ENCODE measurements at regions not wholly inside any gene's neighbourhood (a gene's known extent, or its start where the extent isn't known, plus 50 kb on each side); places are given as distances from the start of the nearest gene placed in this dataset.

DNA sequence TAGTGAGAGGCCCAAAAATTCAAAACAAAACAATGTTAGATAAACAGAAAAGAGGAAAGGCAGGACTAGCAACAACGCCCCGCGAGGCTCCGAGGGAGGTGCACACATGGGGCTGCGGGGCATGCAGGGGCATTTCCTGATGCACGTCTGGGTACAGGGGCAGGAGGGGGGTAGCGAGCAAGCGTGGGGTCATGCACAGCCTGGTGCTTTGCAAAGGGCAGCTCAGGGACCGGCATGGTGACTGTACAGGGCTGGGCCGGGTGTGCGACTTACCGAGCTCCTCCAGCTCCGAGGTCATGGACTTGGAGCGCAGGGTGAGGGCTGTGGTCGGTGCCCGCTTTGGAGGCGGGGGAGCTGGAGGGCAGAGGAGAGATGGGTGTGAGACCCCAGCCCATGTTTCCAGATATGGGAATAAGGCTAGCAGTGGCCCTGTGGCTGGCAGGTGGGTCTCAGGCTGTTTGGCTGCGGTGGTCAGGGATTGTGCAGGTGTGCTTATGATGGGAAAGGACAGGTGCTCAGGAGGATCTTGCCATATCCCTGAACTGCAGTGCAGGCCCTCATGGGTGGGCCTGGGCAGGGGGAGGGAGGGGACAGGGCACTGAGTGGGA lies 103.7 kb downstream of the CTTN start:
- intact Hi-C loops (cut with micrococcal nuclease), result no loop called here
- H3K4me3 ChIP-seq, result no peak overlapping the region

DNA sequence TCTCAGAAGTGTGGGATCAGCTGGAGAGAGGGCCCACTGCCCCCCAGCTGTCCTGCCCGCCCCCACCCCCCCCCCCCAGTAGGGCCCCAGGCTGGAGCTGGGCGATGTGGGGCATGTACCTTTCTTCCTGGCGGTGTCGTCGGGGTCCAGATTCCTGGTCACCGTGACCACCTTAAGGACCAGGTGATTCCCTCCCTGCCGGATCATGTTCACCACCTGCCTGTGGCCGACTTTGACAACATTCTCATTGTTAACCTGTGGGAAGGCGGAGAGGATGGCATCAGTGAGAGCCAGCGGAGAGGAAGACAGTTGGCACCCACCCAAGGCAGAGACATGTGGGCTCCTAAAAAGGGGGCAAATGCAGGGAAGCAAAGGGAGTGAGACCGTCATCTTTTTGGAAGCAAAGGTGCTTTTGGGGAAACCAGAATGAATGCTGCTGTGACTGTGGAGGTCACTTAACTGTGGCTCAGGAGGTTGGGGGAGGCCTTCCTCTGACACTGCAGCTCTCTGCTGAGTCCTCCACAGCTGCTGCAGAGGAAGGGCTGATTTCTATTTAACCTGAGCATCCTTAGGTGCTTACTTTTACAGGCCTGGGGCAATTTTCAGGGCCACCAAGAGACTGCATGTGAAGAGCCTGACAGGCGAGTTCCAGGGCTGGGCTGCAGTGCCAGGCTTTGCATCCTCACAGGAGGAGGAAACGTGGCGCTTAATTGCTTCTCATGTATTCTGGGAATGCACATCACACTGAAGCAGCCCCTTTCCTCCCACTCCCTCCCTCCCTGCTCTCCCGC lies 104.5 kb downstream of the CTTN start:
- no peak for FAIRE-seq
- no peak for DNase-seq (ENCODE audit: extremely low read depth in 1 of 4, low spot score in 3 of 4)
- ChIA-PET POLR2A (no interaction called here), CTCF (ENCODE audit: low intra/inter-chr PET ratio) (no interaction called here)
- no peaks in the 10 kb centered on the region for H3K79me2 ChIP-seq (ENCODE audit: control insufficient read depth, insufficient read depth, low read length)
- H3K4me2 ChIP-seq (ENCODE audit: insufficient read depth, low read length), result no peak overlapping the region
- no TSS peak for BruUV-seq (replicated peaks)
- no peak overlapping the region for H3K27ac ChIP-seq (ENCODE audit: extremely low read depth, low read depth, low read length)
- no peak for ATAC-seq
- no peak overlapping the region for H2AFZ ChIP-seq (ENCODE audit: low read depth, low read length)
- no peaks in the 10 kb centered on the region for H3K9me1 ChIP-seq (ENCODE audit: control insufficient read depth, insufficient read depth, low read length)
- H3K27me3 ChIP-seq (ENCODE audit: control insufficient read depth in 2 of 2, insufficient read depth in 2 of 2, low read length in 2 of 2), result peaks cover 31 to 96% of the 10 kb centered on the region in 2 experiments; a peak in 4 of 5 replicates
- no peak overlapping the region for H3K4me3 ChIP-seq
- H4K20me1 ChIP-seq (replicated peaks; ENCODE audit: control insufficient read depth, insufficient read depth, low read length), result peaks cover 6% of the 10 kb centered on the region; the same call in 1 of the 2 replicates
- in situ Hi-C loops (cut with MboI), result loop anchor here (25.0 kb wide), 1 partner anchor 559 kb away; no protein-coding TSS in a partner anchor
- no peak overlapping the region for H3K9ac ChIP-seq (ENCODE audit: insufficient read depth in 1 of 2, low read depth in 2 of 2, low read length in 2 of 2)
- intact Hi-C loops (cut with micrococcal nuclease), result no loop called here
- WGBS (ENCODE audit: insufficient coverage, low coverage, missing lambda C conversion rate), result 0% methylated on average over 13 of the region's 15 CpGs
- no peaks in the 10 kb centered on the region for H3K36me3 ChIP-seq (ENCODE audit: control insufficient read depth, insufficient read depth, low read length)
- H3K4me1 ChIP-seq (replicated peaks in 1 of 2; ENCODE audit: control insufficient read depth in 2 of 2, insufficient read depth in 2 of 2, low read length in 2 of 2), result peaks cover 0 to 3% of the 10 kb centered on the region in 2 experiments; a peak in 1 of 5 replicates
- no peak for TF ChIP-seq NRF1 (conservative IDR thresholded peaks at IDR 0.05 in 1 of 2, IDR thresholded peaks at IDR 0.05 in 1 of 2)
- no peak for TF ChIP-seq ZNF76 (CRISPR knock-in tag; IDR thresholded peaks at IDR 0.05; ENCODE audit: borderline replicate concordance)
- peak; percentile 18; the same call in 1 of the 2 replicates for TF ChIP-seq NFIC (IDR thresholded peaks at IDR 0.05)
- TF ChIP-seq, protein P1, sequence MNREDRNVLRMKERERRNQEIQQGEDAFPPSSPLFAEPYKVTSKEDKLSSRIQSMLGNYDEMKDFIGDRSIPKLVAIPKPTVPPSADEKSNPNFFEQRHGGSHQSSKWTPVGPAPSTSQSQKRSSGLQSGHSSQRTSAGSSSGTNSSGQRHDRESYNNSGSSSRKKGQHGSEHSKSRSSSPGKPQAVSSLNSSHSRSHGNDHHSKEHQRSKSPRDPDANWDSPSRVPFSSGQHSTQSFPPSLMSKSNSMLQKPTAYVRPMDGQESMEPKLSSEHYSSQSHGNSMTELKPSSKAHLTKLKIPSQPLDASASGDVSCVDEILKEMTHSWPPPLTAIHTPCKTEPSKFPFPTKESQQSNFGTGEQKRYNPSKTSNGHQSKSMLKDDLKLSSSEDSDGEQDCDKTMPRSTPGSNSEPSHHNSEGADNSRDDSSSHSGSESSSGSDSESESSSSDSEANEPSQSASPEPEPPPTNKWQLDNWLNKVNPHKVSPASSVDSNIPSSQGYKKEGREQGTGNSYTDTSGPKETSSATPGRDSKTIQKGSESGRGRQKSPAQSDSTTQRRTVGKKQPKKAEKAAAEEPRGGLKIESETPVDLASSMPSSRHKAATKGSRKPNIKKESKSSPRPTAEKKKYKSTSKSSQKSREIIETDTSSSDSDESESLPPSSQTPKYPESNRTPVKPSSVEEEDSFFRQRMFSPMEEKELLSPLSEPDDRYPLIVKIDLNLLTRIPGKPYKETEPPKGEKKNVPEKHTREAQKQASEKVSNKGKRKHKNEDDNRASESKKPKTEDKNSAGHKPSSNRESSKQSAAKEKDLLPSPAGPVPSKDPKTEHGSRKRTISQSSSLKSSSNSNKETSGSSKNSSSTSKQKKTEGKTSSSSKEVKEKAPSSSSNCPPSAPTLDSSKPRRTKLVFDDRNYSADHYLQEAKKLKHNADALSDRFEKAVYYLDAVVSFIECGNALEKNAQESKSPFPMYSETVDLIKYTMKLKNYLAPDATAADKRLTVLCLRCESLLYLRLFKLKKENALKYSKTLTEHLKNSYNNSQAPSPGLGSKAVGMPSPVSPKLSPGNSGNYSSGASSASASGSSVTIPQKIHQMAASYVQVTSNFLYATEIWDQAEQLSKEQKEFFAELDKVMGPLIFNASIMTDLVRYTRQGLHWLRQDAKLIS (CRISPR knock-in tag; IDR thresholded peaks at IDR 0.05), result no peak
- no peaks in the 10 kb centered on the region for H3K9me3 ChIP-seq (replicated peaks; ENCODE audit: control insufficient read depth, insufficient read depth, low read depth, low read length)

More for the DNA sequence above, 103.7 kb downstream of the CTTN start:
- Histone ChIP-seq H3K79me2 (ENCODE audit: control insufficient read depth, insufficient read depth, low read length) (no peaks in the 10 kb centered on the region), H3K4me2 (ENCODE audit: insufficient read depth, low read length) (no peak overlapping the region), H2AFZ (ENCODE audit: low read depth, low read length) (no peak overlapping the region), H3K27me3 (ENCODE audit: control insufficient read depth in 2 of 2, insufficient read depth in 2 of 2, low read length in 2 of 2) (peaks cover 35 to 96% of the 10 kb centered on the region in 2 experiments; a peak in 4 of 5 replicates), H3K27ac (ENCODE audit: extremely low read depth, low read depth, low read length) (no peak overlapping the region), H3K9me1 (ENCODE audit: control insufficient read depth, insufficient read depth, low read length) (no peaks in the 10 kb centered on the region), H4K20me1 (replicated peaks; ENCODE audit: control insufficient read depth, insufficient read depth, low read length) (peaks cover 6% of the 10 kb centered on the region; the same call in 1 of the 2 replicates), H3K36me3 (ENCODE audit: control insufficient read depth, insufficient read depth, low read length) (no peaks in the 10 kb centered on the region), H3K9me3 (replicated peaks; ENCODE audit: control insufficient read depth, insufficient read depth, low read depth, low read length) (no peaks in the 10 kb centered on the region), H3K9ac (ENCODE audit: insufficient read depth in 1 of 2, low read depth in 2 of 2, low read length in 2 of 2) (no peak overlapping the region), H3K4me1 (replicated peaks in 1 of 2; ENCODE audit: control insufficient read depth in 2 of 2, insufficient read depth in 2 of 2, low read length in 2 of 2) (peaks cover 0 to 3% of the 10 kb centered on the region in 2 experiments; a peak in 1 of 5 replicates)
- DNase-seq (ENCODE audit: extremely low read depth in 1 of 4, low spot score in 3 of 4) (no peak), FAIRE-seq (no peak), ATAC-seq (no peak)
- WGBS (ENCODE audit: insufficient coverage, low coverage, missing lambda C conversion rate), result 13% methylated on average over 12 of the region's 18 CpGs
- BruUV-seq (replicated peaks), result no TSS peak
- POLR2A ChIA-PET, result no interaction called here
- no peak for TF ChIP-seq ZZZ3 (IDR thresholded peaks at IDR 0.05)
- CTCF ChIA-PET (ENCODE audit: low intra/inter-chr PET ratio), result no interaction called here
- in situ Hi-C loops (cut with MboI), result loop anchor here (25.0 kb wide), 1 partner anchor 560 kb away; no protein-coding TSS in a partner anchor

Data from K562 (cell line).